ENCODE measurements at regions not wholly inside any gene's neighbourhood (a gene's known extent, or its start where the extent isn't known, plus 50 kb on each side); places are given as distances from the start of the nearest gene placed in this dataset.
A peak's percentile ranks its signal among the peaks of the same experiment; 100 is the strongest.

DNA sequence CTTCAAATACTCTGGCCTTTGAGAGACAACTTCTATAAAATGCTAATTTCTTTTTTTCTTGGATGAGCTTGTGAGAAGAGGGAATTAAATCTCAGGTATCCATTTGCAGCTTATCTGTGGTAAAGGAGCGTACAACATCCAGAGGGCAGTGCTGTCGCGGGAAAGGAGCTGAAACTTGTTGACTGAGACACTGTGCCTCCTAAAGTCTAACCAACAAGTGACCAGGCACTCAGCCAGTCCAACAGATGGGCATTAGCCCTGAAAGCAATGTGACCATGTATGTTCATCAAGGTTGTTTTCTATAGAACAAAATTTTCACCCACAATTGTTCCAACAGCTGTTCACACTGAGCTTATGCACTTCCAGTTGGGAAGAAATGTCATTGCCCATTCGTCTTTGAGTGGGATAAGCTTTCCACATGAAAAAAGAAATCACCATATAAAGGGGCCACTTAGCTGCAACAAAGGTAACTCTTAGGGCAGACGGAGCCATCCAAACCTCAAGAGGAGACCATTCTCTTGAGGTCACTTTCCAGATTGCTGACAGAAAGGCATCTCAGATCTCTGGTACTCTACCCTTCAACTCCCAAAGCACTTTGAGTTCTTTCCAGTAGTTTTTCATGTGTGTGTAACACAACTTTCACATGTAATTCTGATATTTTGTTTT lies 244.8 kb upstream of the NEIL3 start:
- DNase-seq: no peak
- H3K9me3 ChIP-seq (ENCODE audit: control insufficient read depth in 2 of 3, insufficient read depth in 1 of 3, low read length in 3 of 3): no peaks in the 10 kb centered on the region
- FAIRE-seq: no peak
- no peak overlapping the region for H3K27ac ChIP-seq (ENCODE audit: low read depth in 2 of 2, low read length in 2 of 2)
- intact Hi-C loops (cut with DNase I): no loop called here
- no peaks in the 10 kb centered on the region for H3K4me1 ChIP-seq (ENCODE audit: control insufficient read depth in 2 of 3, insufficient read depth in 2 of 3, low read depth in 1 of 3, low read length in 3 of 3)
- TF ChIP-seq, protein P1, sequence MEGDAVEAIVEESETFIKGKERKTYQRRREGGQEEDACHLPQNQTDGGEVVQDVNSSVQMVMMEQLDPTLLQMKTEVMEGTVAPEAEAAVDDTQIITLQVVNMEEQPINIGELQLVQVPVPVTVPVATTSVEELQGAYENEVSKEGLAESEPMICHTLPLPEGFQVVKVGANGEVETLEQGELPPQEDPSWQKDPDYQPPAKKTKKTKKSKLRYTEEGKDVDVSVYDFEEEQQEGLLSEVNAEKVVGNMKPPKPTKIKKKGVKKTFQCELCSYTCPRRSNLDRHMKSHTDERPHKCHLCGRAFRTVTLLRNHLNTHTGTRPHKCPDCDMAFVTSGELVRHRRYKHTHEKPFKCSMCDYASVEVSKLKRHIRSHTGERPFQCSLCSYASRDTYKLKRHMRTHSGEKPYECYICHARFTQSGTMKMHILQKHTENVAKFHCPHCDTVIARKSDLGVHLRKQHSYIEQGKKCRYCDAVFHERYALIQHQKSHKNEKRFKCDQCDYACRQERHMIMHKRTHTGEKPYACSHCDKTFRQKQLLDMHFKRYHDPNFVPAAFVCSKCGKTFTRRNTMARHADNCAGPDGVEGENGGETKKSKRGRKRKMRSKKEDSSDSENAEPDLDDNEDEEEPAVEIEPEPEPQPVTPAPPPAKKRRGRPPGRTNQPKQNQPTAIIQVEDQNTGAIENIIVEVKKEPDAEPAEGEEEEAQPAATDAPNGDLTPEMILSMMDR (IDR thresholded peaks at IDR 0.05; ENCODE audit: borderline replicate concordance, extremely low read depth, insufficient read depth): no peak
- no peaks in the 10 kb centered on the region for H3K27me3 ChIP-seq (ENCODE audit: control insufficient read depth, insufficient read depth, low read length)
- H3K4me3 ChIP-seq (ENCODE audit: low read length in 3 of 3): no peak overlapping the region
- H3K9ac ChIP-seq (ENCODE audit: low read length in 3 of 3): no peak overlapping the region
- H3K36me3 ChIP-seq (ENCODE audit: control insufficient read depth in 2 of 3, insufficient read depth in 3 of 3, low read length in 3 of 3): no peaks in the 10 kb centered on the region

DNA sequence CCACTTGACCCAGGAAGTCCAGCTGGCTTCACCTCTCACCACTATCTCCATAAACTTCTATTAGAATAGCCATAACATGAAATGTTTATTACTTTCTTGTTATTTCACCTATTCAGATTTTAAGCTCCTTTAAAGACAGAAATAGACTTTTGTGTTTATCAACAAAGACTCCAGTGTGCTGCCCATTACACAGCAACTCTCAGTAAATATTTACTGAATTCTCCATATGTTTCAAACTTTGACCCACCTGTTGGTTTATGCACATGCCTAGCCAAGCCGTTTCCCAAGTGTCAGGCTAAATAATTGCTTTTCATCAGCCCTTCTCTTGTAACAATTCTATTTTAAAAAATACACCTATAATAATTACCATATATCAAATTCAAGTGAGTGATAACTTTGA lies 242.9 kb upstream of the NEIL3 start:
- no peak overlapping the region for H3K9ac ChIP-seq (ENCODE audit: low read length in 3 of 3)
- H3K27me3 ChIP-seq (ENCODE audit: control insufficient read depth, insufficient read depth, low read length): no peaks in the 10 kb centered on the region
- FAIRE-seq (no peak), DNase-seq (no peak)
- intact Hi-C loops (cut with DNase I): no loop called here
- H3K4me3 ChIP-seq (ENCODE audit: low read length in 3 of 3): no peak overlapping the region
- no peaks in the 10 kb centered on the region for H3K36me3 ChIP-seq (ENCODE audit: control insufficient read depth in 2 of 3, insufficient read depth in 3 of 3, low read length in 3 of 3)
- H3K27ac ChIP-seq (ENCODE audit: low read depth in 2 of 2, low read length in 2 of 2): no peak overlapping the region
- H3K9me3 ChIP-seq (ENCODE audit: control insufficient read depth in 2 of 3, insufficient read depth in 1 of 3, low read length in 3 of 3): no peaks in the 10 kb centered on the region
- TF ChIP-seq, protein P1 (IDR thresholded peaks at IDR 0.05; ENCODE audit: borderline replicate concordance, extremely low read depth, insufficient read depth): no peak
- no peaks in the 10 kb centered on the region for H3K4me1 ChIP-seq (ENCODE audit: control insufficient read depth in 2 of 3, insufficient read depth in 2 of 3, low read depth in 1 of 3, low read length in 3 of 3)

DNA sequence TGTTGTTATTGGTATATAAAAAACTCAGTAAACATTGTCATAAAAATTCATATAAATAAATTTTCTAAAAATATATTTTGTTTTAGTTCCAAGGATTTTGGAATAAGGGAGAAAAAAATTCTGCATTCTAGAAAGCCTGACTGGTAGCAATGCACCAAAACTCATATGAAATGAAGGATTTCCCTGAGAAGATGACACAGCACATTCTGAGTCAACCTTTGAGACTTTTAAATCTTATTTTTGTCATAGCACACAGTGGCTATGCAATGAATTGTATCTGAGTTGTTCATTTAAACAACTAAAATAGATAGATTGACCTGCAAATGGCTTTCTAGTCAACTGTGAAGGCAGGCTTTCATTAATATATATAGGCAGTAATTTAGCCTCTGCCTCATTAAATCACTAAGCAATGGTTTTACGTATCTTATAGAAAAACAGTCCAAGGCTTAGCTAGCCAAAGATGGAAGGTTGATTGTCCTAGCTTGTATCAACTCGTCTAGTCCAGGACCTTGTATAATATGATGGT lies 239.1 kb upstream of the NEIL3 start:
- intact Hi-C loops (cut with DNase I): no loop called here
- peak in 1 of 5 donors; percentile 13 for DNase-seq
- Histone ChIP-seq H3K36me3 (ENCODE audit: control insufficient read depth in 2 of 3, insufficient read depth in 3 of 3, low read length in 3 of 3) (no peaks in the 10 kb centered on the region), H3K27me3 (ENCODE audit: control insufficient read depth, insufficient read depth, low read length) (no peaks in the 10 kb centered on the region), H3K4me1 (ENCODE audit: control insufficient read depth in 2 of 3, insufficient read depth in 2 of 3, low read depth in 1 of 3, low read length in 3 of 3) (no peaks in the 10 kb centered on the region), H3K27ac (ENCODE audit: low read depth in 2 of 2, low read length in 2 of 2) (no peak overlapping the region), H3K9me3 (ENCODE audit: control insufficient read depth in 2 of 3, insufficient read depth in 1 of 3, low read length in 3 of 3) (no peaks in the 10 kb centered on the region), H3K4me3 (ENCODE audit: low read length in 3 of 3) (no peak overlapping the region), H3K9ac (ENCODE audit: low read length in 3 of 3) (no peak overlapping the region)
- TF ChIP-seq, protein P1 (IDR thresholded peaks at IDR 0.05; ENCODE audit: borderline replicate concordance, extremely low read depth, insufficient read depth): no peak
- no peak for FAIRE-seq
